ENCODE measurements at regions not wholly inside any gene's neighbourhood (a gene's known extent, or its start where the extent isn't known, plus 50 kb on each side); places are given as distances from the start of the nearest gene placed in this dataset.

DNA sequence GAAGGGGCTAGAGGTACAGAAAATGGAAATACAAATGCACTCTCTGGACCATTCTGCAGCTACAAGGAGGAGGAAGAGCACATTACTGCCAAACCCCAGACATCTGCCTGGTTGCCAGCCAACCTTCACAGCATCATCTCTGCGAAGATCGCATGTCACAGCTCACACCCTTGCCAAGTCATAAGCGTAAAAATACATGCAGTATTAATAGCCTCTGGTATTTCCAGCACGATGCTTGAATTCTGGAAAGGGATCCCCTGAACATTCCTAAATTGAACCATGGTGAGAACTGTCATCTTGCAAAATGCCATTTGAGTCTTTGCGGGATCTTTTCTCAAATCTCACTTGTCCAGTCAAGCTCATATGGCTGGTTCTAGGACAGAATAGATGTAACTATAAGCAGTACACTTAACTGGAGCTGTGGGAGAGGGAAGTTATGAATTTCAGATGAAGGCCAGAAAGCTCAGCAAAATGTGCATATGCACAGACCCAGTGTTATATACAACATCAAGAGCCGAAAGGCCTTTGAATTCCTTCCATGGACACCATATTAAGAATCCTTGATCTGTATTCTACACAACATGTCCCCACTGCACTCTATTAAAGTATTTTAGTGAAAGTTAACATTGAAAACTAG, 211.6 kb downstream of the DUSP6 start:
- ATAC-seq (ENCODE audit: low FRiP score) (no peak), DNase-seq (ENCODE audit: low spot score) (no peak)
- TF ChIP-seq, protein P1, sequence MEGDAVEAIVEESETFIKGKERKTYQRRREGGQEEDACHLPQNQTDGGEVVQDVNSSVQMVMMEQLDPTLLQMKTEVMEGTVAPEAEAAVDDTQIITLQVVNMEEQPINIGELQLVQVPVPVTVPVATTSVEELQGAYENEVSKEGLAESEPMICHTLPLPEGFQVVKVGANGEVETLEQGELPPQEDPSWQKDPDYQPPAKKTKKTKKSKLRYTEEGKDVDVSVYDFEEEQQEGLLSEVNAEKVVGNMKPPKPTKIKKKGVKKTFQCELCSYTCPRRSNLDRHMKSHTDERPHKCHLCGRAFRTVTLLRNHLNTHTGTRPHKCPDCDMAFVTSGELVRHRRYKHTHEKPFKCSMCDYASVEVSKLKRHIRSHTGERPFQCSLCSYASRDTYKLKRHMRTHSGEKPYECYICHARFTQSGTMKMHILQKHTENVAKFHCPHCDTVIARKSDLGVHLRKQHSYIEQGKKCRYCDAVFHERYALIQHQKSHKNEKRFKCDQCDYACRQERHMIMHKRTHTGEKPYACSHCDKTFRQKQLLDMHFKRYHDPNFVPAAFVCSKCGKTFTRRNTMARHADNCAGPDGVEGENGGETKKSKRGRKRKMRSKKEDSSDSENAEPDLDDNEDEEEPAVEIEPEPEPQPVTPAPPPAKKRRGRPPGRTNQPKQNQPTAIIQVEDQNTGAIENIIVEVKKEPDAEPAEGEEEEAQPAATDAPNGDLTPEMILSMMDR (IDR thresholded peaks at IDR 0.05) = no peak

DNA sequence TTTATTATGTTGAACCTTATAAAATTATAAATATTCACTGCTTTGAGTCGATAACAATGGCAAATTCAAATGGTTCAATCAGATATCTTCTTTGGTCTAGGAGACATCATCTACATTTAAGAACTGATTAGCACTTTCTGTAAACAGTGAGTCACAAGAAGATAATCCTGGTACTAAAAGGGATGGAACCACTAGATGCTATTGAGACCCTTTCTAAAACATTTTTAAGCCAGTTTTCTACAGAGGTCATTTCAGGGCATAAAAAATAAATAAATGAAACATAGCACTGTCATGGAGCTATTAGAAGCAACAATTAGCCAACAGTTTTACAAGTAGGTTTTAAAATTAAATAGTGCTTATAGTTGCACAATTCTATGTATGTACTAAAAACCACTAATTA, 212.2 kb downstream of the DUSP6 start:
- no peak for ATAC-seq (ENCODE audit: low FRiP score)
- TF ChIP-seq, protein P1 (IDR thresholded peaks at IDR 0.05) = no peak
- no peak for DNase-seq (ENCODE audit: low spot score)

DNA sequence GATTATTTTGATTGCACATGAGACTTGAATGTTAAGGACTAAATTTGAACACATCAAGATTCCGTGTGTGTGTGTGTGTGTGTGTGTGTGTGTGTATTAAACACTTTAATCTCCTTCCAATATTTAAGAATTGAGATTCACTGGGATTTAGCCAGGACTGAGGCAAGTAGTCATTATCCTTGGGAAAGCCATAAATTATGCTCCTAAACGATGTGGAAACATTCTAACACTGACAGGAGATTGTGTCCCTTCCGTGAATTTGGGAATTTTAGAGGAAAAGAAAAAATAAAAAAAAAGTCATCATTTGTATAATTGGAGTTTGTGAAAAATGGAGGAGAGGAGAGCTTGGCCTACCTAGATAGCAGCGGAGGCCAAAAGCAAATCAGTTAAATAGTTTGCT, 212.9 kb downstream of the DUSP6 start:
- TF ChIP-seq, protein P1 (IDR thresholded peaks at IDR 0.05) = no peak
- ATAC-seq (ENCODE audit: low FRiP score) (no peak), DNase-seq (ENCODE audit: low spot score) (no peak)

DNA sequence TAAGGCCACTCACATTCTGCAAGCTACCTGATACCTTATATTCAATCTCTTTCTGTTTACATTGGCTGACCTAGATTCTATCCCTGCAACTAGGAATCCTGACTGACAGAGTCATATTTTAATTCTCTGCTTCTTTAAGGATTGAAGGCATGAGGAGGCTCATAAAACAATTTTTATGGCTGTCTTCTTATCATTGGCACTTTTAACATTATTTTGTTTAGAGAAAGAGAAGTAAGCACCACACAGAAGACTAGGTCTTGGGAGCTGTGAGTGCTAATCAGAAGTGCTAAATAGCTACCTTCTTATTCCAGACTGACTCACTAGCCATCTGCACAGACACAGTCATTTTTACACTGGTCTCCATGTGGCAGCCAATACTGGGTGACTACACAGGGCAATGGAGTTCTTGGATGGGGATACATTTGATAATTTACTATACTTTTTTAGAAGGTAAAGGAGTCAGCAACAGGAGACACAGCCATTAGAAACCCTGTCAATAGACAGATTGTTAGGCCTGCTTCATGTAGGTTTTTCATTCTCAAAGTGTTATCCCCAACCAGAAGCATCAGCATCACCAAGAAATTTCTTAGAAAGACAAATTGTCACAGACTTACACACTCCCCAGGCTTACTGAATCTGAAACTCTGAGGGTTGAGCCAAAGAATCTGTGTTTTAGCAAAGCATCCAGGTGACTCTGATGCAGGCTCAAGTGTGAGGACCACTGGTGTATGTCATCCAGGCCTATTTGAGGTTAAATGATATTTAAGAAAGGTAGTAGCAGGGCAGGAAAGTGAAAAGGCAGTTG, 214.1 kb downstream of the DUSP6 start:
- TF ChIP-seq, protein P1 (IDR thresholded peaks at IDR 0.05) = no peak
- no peak for DNase-seq (ENCODE audit: low spot score)
- no peak for ATAC-seq (ENCODE audit: low FRiP score)

DNA sequence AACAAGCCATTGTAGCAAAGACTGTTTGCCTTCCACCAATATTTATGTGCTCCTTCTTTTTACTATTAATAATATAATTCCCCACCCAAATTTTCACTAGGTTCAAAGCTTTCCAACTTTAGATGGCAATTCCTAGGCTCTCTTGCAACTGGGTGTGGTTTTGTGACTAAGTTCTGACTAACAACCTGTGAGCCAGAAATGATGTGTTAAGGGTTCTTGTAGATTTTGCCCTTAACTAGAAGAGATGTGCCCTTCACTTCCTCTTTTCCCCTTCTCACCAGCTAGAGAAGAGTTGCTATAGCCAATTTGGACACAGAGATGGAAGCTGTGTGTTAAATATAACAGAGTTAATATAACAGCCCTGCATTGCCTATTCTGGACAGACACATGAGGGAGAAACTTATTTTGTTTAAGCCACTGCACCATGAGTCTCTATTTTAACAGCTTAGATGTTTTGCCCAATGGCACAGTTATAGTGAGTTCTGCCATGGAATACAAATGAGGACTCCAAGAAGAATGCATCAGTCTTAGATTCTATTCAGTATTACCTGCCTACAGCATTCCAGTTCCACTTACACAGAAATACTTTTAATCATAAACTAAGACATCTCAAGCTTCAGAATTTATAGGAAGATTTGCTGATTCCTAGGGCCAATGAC, 216.2 kb downstream of the DUSP6 start:
- DNase-seq (ENCODE audit: low spot score) (no peak), ATAC-seq (ENCODE audit: low FRiP score) (no peak)
- TF ChIP-seq, protein P1 (IDR thresholded peaks at IDR 0.05) = no peak

DNA sequence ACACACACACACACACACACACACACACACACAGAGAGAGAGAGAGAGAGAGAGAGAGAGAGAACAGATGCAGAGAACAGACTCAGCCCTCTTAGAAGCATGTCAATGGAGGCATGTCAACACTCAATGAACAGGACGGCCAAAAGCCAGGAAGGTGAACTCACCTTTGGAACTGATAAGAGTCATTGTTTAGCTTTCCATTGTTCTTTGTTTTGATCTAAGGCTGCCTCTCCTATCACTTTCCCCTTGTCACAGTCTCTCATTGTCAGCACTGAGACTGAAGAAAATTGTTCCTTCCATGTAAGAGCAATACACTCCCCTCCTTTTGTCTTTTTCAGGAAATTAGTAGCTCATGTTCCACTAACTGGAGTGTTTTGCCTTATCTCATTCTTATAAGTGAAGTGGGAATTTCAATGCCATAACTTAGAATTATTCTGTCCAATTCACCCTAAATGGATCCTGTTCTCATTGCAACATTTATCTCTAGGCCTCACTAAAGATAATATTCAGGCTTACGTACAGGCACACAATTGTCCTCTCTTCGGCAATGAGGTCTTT, 218.0 kb downstream of the DUSP6 start:
- ATAC-seq (ENCODE audit: low FRiP score) (no peak), DNase-seq (ENCODE audit: low spot score) (no peak)
- TF ChIP-seq, protein P1 (IDR thresholded peaks at IDR 0.05) = no peak
